KOPT-K1 (cell line): ENCODE measurements at regions not wholly inside any gene's neighbourhood (a gene's known extent, or its start where the extent isn't known, plus 50 kb on each side); places are given as distances from the start of the nearest gene placed in this dataset.

Experiments
- H3K27ac ChIP-seq: fragments of 200-600 bp; sonication (generic); 2 replicates; pipeline ENCODE4 v1.5.1; 2016; ENCODE audit warnings: antibody characterized with exemption, mild to moderate bottlenecking, low read depth, low read length; ENCODE audit not compliant: poor library complexity, severe bottlenecking
- H3K36me3 ChIP-seq: fragments of 200-600 bp; sonication (generic); 2 replicates; pipeline ENCODE4 v1.5.1; 2017; ENCODE audit warnings: antibody characterized with exemption, mild to moderate bottlenecking, low read length, moderate library complexity; ENCODE audit not compliant: insufficient read depth
- H3K9me3 ChIP-seq: fragments of 200-600 bp; sonication (generic); 2 replicates; pipeline ENCODE4 v1.5.1; 2017; ENCODE audit warnings: antibody characterized with exemption, low read length, mild to moderate bottlenecking; ENCODE audit not compliant: insufficient read depth, poor library complexity, severe bottlenecking

DNA sequence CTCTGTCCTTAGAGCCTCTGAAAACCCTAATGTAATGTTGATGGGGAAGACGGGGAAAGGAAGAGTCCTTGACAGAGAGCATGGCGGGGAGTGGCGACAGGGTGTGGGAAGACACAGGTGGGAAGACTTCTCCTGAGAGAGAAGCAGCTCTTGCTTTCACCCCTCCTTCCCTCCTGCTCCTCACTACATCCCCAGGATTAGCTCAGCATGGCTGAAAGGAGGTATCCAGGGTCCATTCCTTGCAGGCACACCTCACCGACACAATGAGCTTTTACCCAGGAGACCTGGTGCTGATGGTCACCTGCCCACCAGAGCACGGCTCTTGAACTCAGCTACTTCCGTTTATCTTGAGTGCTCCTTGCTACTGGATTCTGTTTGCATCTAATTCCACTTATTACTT, 469.3 kb downstream of the CDH26 start:
- Histone ChIP-seq H3K36me3 (no peaks in the 10 kb centered on the region), H3K9me3 (no peaks in the 10 kb centered on the region)

DNA sequence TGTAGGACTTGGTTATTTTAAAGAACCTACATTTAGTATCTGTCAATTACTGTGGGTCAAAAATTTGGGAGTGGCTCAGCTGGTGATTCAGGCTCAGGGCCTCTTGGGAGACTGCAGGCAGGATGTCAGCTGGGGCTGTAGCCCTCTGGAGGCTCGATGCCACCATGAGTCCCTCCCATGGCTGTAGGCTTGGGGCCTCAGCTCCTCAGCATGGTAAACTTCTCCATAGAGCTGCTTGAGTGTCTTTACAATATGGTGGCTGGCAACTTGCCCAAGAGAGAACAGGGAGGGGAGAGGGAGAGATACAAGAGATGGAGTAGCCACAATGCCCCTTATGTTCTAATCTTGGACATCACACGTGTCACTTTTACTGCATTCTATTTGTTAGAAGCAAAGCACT, 470.4 kb downstream of the CDH26 start:
- Histone ChIP-seq H3K9me3 (no peaks in the 10 kb centered on the region), H3K36me3 (no peaks in the 10 kb centered on the region), H3K27ac (no peak overlapping the region)

More for the DNA sequence above, 469.3 kb downstream of the CDH26 start:
- no peak overlapping the region for H3K27ac ChIP-seq

DNA sequence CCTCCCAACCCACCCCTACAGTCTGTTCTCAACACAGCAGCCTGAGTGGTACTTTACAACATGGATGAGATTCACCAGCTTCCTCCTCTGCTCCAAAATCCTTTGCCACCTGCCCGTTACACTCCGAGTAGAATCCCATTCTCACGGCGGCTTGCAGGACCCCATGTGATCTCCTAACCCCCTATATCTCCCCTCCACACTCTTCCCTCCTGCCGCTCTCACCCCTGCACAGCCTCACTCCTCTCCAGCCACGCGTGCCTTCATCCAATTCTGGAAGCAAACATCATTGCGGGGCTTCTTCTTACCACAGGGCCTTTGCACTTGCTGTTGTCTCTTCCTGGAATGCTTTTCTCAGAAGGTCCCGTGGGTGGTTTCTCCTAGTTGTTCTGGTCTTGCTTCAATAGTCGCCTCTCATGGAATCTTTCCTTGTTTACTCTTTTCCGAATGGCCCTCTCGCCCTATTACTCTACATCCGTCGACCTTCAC, 472.3 kb downstream of the CDH26 start:
- Histone ChIP-seq H3K27ac (no peak overlapping the region), H3K36me3 (no peaks in the 10 kb centered on the region), H3K9me3 (no peaks in the 10 kb centered on the region)

DNA sequence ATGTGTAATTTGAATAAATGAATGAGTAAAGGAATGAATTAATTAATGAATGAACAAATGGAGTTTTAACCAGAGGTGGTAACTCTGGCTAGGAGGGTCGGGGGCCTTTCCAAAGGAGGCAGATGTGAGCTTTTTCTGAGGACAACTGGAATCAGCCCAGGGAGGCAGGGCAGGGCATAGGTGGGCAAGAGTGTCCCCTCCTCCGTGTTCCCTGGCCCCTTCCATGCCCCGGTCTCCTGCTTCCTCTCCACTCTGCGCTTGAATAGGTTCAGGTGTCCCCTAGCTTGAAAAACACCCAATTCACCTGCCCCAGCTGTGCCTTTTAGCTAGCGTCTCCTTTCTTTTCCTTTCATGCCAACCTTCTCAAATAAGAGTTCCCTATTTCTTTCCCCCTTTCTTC, 473.1 kb downstream of the CDH26 start:
- H3K27ac ChIP-seq: no peak overlapping the region

DNA sequence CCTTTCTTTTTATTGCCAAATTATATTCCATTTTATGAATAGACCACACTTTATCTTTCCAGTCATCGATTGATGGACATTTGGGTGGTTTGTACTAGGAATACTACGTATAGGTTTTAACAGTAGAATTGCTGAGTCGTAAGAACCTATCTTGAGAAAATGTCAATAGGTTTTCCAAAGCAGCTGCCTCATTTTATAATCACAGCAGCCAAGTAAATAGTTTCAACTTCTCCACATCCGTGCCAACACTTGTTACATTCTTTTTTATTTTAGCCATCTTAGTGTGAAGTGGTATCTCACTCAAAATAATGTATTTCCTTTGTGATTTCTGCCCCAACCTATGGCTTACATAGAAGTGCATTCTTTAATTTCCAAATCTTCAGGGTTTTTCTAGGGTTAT, 479.2 kb downstream of the CDH26 start:
- Histone ChIP-seq H3K36me3 (no peaks in the 10 kb centered on the region), H3K27ac (no peak overlapping the region), H3K9me3 (peaks cover 12% of the 10 kb centered on the region)

More for the DNA sequence above, 473.1 kb downstream of the CDH26 start:
- Histone ChIP-seq H3K9me3 (no peaks in the 10 kb centered on the region), H3K36me3 (no peaks in the 10 kb centered on the region)

DNA sequence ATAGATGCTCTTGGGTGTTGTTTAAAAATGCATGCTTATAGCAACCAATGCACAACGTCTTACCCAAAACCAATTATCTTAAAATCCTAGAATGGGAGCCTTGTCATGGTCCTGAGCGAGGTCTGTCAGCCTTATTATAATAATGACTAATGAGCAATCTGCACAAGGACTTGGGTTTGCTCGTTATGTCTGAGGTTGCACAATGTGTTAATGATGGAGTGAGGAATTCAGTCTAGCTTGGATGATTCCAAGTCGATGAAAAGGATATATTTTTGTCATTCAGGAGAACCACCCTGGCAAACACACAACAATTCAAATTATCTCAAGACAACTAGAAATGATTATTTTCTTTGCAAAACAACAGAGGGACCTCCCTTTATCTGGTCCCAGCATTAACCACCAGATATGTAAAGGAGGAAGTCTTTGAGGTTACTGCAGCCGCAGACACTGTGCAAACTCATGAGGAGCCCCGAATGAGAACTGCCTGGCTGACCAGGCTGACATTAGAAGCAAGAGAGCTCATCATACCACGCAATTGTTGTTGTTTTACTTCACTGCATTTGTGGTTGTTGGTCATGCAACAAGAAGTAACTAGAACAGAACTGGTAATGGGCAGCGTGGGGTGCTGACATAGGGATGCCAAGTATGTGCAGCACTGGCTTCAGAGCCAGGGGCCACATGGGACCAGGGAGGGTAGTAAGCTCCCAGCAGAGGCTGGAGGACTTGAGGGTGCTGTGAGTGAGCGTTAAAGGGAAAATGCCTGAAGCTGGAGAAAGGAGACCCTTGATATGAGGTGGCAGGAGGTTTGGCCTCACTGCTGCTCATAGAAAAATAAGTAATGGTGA, 488.3 kb downstream of the CDH26 start:
- H3K9me3 ChIP-seq: no peaks in the 10 kb centered on the region
- no peak overlapping the region for H3K27ac ChIP-seq
- no peaks in the 10 kb centered on the region for H3K36me3 ChIP-seq

DNA sequence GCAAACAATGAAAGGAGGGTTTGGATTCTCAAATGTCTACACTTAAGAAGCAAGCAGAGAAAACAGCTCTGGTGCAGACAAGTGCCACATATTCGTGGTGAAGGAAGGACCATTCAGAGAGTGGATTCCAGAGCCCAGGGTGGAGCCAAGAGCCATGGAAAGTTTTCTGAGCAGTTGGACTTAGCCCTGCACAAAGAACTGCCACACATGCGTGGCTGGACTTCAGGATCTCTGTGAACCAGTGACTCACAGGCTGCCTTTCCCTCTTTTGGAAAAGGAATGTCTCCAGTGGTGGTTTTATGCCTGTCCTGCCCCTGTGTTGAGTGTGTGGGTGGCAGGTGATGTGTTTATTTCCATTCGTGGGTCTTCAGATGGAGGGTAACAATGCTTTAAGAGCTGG, 489.5 kb downstream of the CDH26 start:
- no peak overlapping the region for H3K27ac ChIP-seq
- H3K36me3 ChIP-seq: no peaks in the 10 kb centered on the region

DNA sequence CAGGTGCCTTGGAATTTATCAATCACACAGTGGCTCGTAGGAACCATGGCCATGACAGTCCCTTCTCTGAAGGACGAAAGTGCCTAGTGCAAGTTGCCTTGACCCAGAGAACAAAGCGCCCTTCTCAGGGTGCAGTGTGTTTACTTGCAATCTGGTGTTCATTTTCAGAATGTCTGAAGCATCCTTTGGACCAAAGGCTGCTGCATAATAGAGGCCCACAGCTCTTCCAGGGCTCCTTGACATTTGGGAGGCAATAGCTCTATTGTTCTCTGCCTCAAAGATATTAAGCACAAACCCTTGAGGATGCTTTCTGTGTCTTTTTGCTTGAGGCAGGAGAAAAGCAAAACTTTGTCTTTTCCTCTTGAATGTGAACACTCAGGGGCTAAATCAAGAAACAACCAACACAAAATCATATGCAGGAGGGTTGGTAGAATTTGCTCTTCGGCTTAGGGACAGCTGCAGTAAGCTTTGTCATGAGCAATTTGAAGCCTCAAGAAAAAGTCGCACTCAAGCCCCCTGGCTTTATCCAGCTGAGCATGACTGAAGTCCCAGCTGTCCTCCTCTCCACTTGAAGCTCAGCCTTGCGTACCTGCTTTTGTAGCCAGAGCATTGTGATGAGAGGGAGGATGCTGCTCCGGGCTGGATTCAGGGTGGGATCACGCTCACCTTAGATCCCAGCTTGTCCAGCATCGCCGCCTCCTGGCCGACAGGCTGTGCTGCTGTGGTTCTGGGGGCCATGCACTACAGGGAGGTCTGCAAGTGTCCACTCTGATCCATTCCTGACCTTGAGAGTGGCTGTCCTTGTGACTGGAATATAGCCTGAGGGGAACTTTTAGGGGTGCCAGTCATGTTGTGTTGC, 495.4 kb downstream of the CDH26 start:
- Histone ChIP-seq H3K9me3 (no peaks in the 10 kb centered on the region), H3K36me3 (no peaks in the 10 kb centered on the region), H3K27ac (no peak overlapping the region)

More for the DNA sequence above, 489.5 kb downstream of the CDH26 start:
- no peaks in the 10 kb centered on the region for H3K9me3 ChIP-seq

DNA sequence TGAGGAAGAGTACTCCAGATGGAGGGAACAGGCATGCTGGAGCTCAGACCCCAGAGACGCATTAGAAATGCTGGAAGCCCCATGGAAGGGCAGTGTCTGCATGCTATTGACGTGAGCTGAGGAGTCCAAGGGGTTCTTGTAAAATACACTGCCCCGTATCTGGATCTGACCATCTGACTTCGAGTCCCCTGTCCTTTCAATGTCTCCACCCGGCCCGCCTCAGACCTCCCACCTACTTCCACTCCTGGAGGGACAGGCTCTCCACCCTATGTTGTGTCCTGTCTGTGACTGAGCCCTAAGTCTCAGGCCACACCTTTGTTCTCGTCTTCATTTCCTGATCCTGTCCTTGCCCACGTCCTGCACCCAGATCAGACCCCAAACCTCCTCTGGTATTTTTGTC, 496.3 kb downstream of the CDH26 start:
- no peak overlapping the region for H3K27ac ChIP-seq
- H3K36me3 ChIP-seq: no peaks in the 10 kb centered on the region
- no peaks in the 10 kb centered on the region for H3K9me3 ChIP-seq

DNA sequence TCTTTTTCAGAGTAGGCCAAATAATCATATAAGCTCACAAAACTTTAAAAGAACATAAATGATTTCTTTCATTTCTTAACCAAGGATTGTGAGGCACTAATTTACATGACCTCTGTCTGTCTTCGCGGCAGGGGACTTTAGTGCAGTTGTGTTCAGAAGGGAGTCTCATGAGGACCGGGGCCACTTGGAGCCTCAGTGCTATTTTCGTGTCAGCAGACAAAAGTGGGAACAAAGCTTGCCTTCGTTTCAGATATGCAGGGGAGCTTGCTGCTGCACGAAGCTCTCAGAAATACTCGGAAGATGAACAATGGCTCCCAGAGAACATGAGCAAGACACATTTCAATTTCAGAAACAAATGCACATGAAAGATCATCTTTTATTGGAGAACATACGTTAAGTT, 497.0 kb downstream of the CDH26 start:
- no peaks in the 10 kb centered on the region for H3K9me3 ChIP-seq
- H3K36me3 ChIP-seq: no peaks in the 10 kb centered on the region
- no peak overlapping the region for H3K27ac ChIP-seq

DNA sequence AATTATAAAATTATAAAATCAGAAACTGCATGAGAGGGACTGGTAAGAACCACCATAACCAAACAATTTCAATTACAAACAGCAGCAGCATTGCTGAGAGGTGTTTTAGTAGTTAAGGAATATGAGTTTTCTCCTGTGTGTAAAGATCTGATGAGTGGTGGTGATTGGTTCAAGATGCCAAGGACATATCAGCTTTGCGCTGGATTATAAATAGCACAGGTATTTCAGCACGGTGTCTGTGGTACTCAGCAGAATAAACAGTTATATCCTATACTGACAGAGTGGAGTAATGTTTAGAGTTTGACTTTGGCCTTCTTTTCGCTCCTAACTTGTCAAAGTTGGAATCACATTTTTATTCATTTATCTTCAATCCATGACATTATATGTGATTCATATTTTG, 501.0 kb downstream of the CDH26 start:
- no peaks in the 10 kb centered on the region for H3K36me3 ChIP-seq
- peaks cover 8% of the 10 kb centered on the region for H3K9me3 ChIP-seq
- H3K27ac ChIP-seq: no peak overlapping the region

DNA sequence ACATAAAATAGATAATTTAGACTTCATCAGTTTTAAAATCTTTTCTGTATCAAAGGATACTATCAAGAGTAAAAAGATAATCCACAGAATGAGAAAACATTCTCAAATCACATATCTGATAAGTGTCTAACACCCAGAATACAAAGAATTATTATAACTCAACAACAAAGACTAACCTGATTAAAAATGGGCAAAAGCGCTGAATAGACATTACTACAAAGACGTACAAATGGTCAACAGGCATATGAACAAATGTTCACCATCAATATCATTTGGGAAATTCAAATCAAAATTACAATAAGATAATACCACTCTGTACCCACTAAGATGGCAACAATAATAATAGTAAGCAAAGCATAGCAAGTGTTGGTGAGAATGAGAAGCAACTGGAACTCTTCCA, 503.8 kb downstream of the CDH26 start:
- H3K27ac ChIP-seq: no peak overlapping the region
- H3K9me3 ChIP-seq: peaks cover 8% of the 10 kb centered on the region
- no peaks in the 10 kb centered on the region for H3K36me3 ChIP-seq

DNA sequence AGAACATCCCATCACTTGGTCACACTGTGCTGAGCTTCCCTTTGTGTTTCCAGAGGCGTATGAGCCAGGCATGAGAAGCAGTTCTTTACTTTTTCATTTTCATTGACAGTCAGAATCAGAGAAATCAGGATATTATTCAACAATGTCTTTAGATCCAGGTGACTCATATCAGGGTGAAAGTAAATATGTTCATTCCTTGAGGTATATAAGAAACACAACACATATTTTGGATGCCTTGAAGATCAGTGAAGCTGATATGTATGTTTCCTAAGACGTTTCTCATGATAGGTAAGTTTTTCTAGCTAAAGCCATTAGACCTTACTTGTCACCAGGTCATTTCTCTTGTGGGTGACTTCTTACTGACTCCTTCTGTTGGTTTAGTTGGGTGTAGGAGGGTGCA, 505.6 kb downstream of the CDH26 start:
- Histone ChIP-seq H3K9me3 (peaks cover 8% of the 10 kb centered on the region), H3K36me3 (no peaks in the 10 kb centered on the region), H3K27ac (no peak overlapping the region)

DNA sequence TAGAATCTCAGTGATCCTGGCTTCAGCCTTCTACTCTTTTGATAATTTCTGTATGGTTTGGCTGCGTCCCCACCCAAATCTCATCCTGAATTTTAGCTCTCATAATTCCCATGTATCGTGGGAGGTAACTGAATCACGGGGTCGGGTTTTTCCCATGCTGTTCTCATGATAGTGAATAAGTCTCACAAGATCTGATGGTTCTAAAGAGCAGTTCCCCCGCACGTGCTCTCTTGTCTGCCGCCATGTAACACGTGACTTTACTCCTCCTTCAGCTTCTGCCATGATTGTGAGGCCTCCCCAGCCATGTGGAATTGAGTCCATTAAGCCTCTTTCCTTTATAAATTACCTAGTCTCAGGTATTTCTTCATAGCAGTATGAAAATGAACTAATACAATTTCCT, 507.2 kb downstream of the CDH26 start:
- Histone ChIP-seq H3K27ac (no peak overlapping the region), H3K36me3 (no peaks in the 10 kb centered on the region), H3K9me3 (peaks cover 10% of the 10 kb centered on the region)

DNA sequence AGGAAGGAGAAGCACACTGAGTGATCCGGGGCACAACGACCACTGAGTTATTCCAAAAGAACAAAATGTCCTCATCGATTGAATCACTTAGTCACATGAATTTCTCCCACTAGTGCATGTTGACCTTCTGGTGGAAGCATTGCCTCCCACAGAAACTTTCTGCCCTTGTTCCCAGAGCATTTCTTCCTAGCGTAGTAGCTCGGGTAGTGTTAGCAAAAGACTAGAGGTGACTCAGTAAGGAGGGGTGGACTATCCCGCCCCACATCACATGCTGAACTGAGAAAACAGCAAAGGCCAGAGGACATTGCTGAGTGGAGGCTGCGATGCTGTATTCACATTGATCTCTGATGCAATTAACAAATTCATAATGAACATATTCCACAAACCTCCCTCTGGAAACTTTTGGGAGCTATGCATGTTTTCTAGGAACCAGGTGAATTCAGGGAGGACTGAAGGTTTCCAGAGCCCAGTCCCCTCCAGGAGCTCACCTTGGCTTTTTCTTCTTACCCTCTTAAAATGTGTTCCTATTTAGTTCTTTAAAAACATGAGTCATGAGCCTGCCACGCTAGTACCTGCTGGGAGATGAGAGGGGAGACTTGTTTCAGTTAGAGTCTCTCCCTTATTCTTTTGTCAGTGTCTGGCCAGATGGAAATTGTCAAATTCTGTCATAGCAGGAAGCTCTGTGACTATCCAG, 507.9 kb downstream of the CDH26 start:
- Histone ChIP-seq H3K36me3 (no peaks in the 10 kb centered on the region), H3K27ac (no peak overlapping the region), H3K9me3 (peaks cover 7% of the 10 kb centered on the region)
